GM19455 (cell line): ENCODE measurements at regions not wholly inside any gene's neighbourhood (a gene's known extent, or its start where the extent isn't known, plus 50 kb on each side); places are given as distances from the start of the nearest gene placed in this dataset.
"Not testable (repeated sequence)": the region's sequence is repeated elsewhere in the genome, so short reads cannot be mapped to it uniquely, and the experiment has no call there.

Source experiments
- ATAC-seq: cut with Tn5 transposase; IDR thresholded peaks from one replicate; pipeline ENCODE4 v1.9.1; 2021; ENCODE audit not compliant: unreplicated experiment

GRCh38 chr2:134009440-134009839 is 244.4 kb upstream of the MGAT5 start:
- ATAC-seq: no peak

- not testable (repeated sequence) for ATAC-seq
Measured at GRCh38 chr2:134009906-134010305, 244.0 kb upstream of the MGAT5 start.

GRCh38 chr2:134011936-134012586 is 241.8 kb upstream of the MGAT5 start:
- no peak for ATAC-seq

- no peak for ATAC-seq
Measured at GRCh38 chr2:134014196-134014960, 239.5 kb upstream of the MGAT5 start.

GRCh38 chr2:134019871-134020270 is 234.0 kb upstream of the MGAT5 start:
- ATAC-seq: no peak

- no peak for ATAC-seq
Measured at GRCh38 chr2:134020608-134021007, 233.3 kb upstream of the MGAT5 start.

- peak; percentile 90 for ATAC-seq
Measured at GRCh38 chr2:134021830-134022524, 231.9 kb upstream of the MGAT5 start.

- ATAC-seq: no peak
Measured at GRCh38 chr2:134023854-134024253, 230.0 kb upstream of the MGAT5 start.

- no peak for ATAC-seq
Measured at GRCh38 chr2:134027980-134028379, 225.9 kb upstream of the MGAT5 start.

- ATAC-seq: no peak
Measured at GRCh38 chr2:134029418-134029817, 224.5 kb upstream of the MGAT5 start.

- no peak for ATAC-seq
Measured at GRCh38 chr2:134031539-134031938, 222.3 kb upstream of the MGAT5 start.

- ATAC-seq: no peak
Measured at GRCh38 chr2:134035605-134036370, 218.1 kb upstream of the MGAT5 start.

- ATAC-seq: no peak
Measured at GRCh38 chr2:134039912-134040581, 213.8 kb upstream of the MGAT5 start.

GRCh38 chr2:134040626-134041172 is 213.2 kb upstream of the MGAT5 start:
- ATAC-seq: not testable (repeated sequence)

GRCh38 chr2:134041877-134042276 is 212.0 kb upstream of the MGAT5 start:
- ATAC-seq: no peak

GRCh38 chr2:134043028-134043427 is 210.8 kb upstream of the MGAT5 start:
- not testable (repeated sequence) for ATAC-seq

GRCh38 chr2:134052173-134052572 is 201.7 kb upstream of the MGAT5 start:
- no peak for ATAC-seq

GRCh38 chr2:134056173-134056572 is 197.7 kb upstream of the MGAT5 start:
- ATAC-seq: no peak

GRCh38 chr2:134061066-134061465 is 192.8 kb upstream of the MGAT5 start:
- ATAC-seq: not testable (repeated sequence)

GRCh38 chr2:134062235-134062634 is 191.6 kb upstream of the MGAT5 start:
- not testable (repeated sequence) for ATAC-seq
